B cell (primary cell): ENCODE measurements at regions not wholly inside any gene's neighbourhood (a gene's known extent, or its start where the extent isn't known, plus 50 kb on each side); places are given as distances from the start of the nearest gene placed in this dataset.

ENCODE experiments used
- ATAC-seq: fragments of 200-7000 bp; cut with Tn5 transposase; one replicate; pipeline ENCODE4 v1.10.0; 2021; ENCODE audit warnings: low read depth, mild to moderate bottlenecking, moderate number of reproducible peaks, moderate library complexity
- CTCF ChIA-PET: fragments of 350-600 bp; sonication (Branson Sonifier 250); formaldehyde crosslinking; loops from one replicate; lab custom pipeline; 2021; ENCODE audit warnings: antibody characterized with exemption, inconsistent platforms; lab: Charles Lee
- POLR2A ChIA-PET: fragments of 350-600 bp; sonication (Branson Sonifier 250); formaldehyde crosslinking; loops from one replicate; lab custom pipeline; 2021; ENCODE audit warnings: antibody characterized with exemption; lab: Charles Lee
- DNase-seq: peaks from one replicate; pipeline ENCODE4 v3.0.0; 2013
- H2AFZ ChIP-seq: 2 replicates; pipeline ENCODE4 v1.6.1; 2012; ENCODE audit warnings: mild to moderate bottlenecking, low read depth, low read length; ENCODE audit not compliant: insufficient read depth, poor library complexity, severe bottlenecking
- H3K27ac ChIP-seq, 2 donors: 1 replicate in 1 of 2; 2 replicates in 1 of 2; pipeline ENCODE4 v1.5.1; 2012 to 2013; ENCODE audit warnings: low read length in 2 of 2, mild to moderate bottlenecking in 2 of 2, moderate library complexity in 1 of 2
- H3K27me3 ChIP-seq, 4 experiments: fragments of 200-600 bp in 1 of 4; sonication (generic) in 1 of 4; replicated peaks in 1 of 4; 1 replicate in 2 of 4; 2 replicates in 2 of 4; pipeline versions ENCODE4 v1.6.1 to v1.7.0; 2013 to 2016; ENCODE audit warnings: low read length in 3 of 4, mild to moderate bottlenecking in 2 of 4, mixed read lengths in 1 of 4, moderate library complexity in 1 of 4; ENCODE audit not compliant: insufficient read depth in 4 of 4, control insufficient read depth in 3 of 4; ENCODE audit errors: control extremely low read depth in 1 of 4
- H3K36me3 ChIP-seq, 2 experiments: replicated peaks in 1 of 2; 1 replicate in 1 of 2; 2 replicates in 1 of 2; pipeline versions ENCODE4 v1.6.1 to v1.7.1; 2013; ENCODE audit warnings: low read length in 1 of 2; ENCODE audit not compliant: insufficient read depth in 2 of 2, control insufficient read depth in 1 of 2; ENCODE audit errors: control extremely low read depth in 1 of 2, extremely low read depth in 1 of 2
- H3K4me1 ChIP-seq, 2 donors: fragments of 200-600 bp in 1 of 2; sonication (generic) in 1 of 2; 1 replicate in 1 of 2; 2 replicates in 1 of 2; pipeline versions ENCODE4 v1.5.1 to v1.6.1; 2013 to 2017; ENCODE audit warnings: low read length in 2 of 2; ENCODE audit not compliant: control insufficient read depth in 2 of 2, insufficient read depth in 2 of 2
- H3K4me2 ChIP-seq: replicated peaks from 2 replicates; pipeline ENCODE3; 2012; ENCODE audit warnings: mild to moderate bottlenecking, low read depth, low read length; ENCODE audit not compliant: poor library complexity, severe bottlenecking
- H3K4me3 ChIP-seq, 5 experiments: fragments of 200-600 bp in 1 of 5; sonication (generic) in 1 of 5; 1 replicate in 3 of 5; 2 replicates in 2 of 5; pipeline versions ENCODE4 v1.5.1 to v1.7.0; 2011 to 2016; ENCODE audit warnings: low read length in 4 of 5, mild to moderate bottlenecking in 4 of 5, low read depth in 2 of 5, control low read depth in 1 of 5, moderate library complexity in 1 of 5; ENCODE audit not compliant: insufficient read depth in 1 of 5; ENCODE audit errors: control extremely low read depth in 1 of 5, extremely low read depth in 1 of 5
- H3K79me2 ChIP-seq: fragments of 200-600 bp; sonication (generic); one replicate; pipeline ENCODE4 v1.6.0; 2016; ENCODE audit warnings: low read length; ENCODE audit not compliant: control insufficient read depth, insufficient read depth
- H3K9ac ChIP-seq: fragments of 200-600 bp; sonication (generic); 2 replicates; pipeline ENCODE4 v1.6.1; 2017; ENCODE audit warnings: mild to moderate bottlenecking, low read length, moderate library complexity
- H3K9me3 ChIP-seq, 3 donors: one replicate each; pipeline versions ENCODE4 v1.6.1 to v1.7.1; 2013; ENCODE audit warnings: low read length in 2 of 3; ENCODE audit not compliant: control insufficient read depth in 2 of 3, insufficient read depth in 1 of 3; ENCODE audit errors: control extremely low read depth in 1 of 3
- H4K20me1 ChIP-seq: 2 replicates; pipeline ENCODE4 v1.6.0; 2012; ENCODE audit warnings: mild to moderate bottlenecking, low read length; ENCODE audit not compliant: insufficient read depth, control insufficient read depth, poor library complexity, severe bottlenecking
- H3K27ac Mint-ChIP-seq: one replicate; pipeline ENCODE4 v1.8.0; 2021; ENCODE audit warnings: mixed read lengths
- H3K27me3 Mint-ChIP-seq: one replicate; pipeline ENCODE4 v1.8.0; 2021; ENCODE audit warnings: mixed read lengths
- H3K4me1 Mint-ChIP-seq: one replicate; pipeline ENCODE4 v1.8.0; 2021; ENCODE audit warnings: mixed read lengths
- H3K4me3 Mint-ChIP-seq: one replicate; pipeline ENCODE4 v1.8.0; 2021; ENCODE audit warnings: mixed read lengths
- H3K9me3 Mint-ChIP-seq: one replicate; pipeline ENCODE4 v1.8.0; 2022; ENCODE audit warnings: mixed read lengths; ENCODE audit not compliant: insufficient read depth
- CTCF ChIP-seq: fragments of 200-600 bp; IDR thresholded peaks from one replicate; pipeline ENCODE4 v1.8.0; 2022; ENCODE audit warnings: antibody characterized with exemption, mild to moderate bottlenecking
- EZH2 ChIP-seq: IDR thresholded peaks from 2 replicates; pipeline ENCODE4 v1.6.1; 2012; ENCODE audit warnings: borderline replicate concordance, low read depth, mild to moderate bottlenecking, moderate library complexity, low read length; ENCODE audit not compliant: insufficient read depth, poor library complexity, severe bottlenecking
- WGBS: methylation state at CpG from one replicate; pipeline ENCODE4 v1.1.5; 2013; ENCODE audit warnings: missing lambda C conversion rate; ENCODE audit not compliant: insufficient coverage; 5-methylcytosine and 5-hydroxymethylcytosine counted together
- intact Hi-C: fragments of 100-400 bp; cut with micrococcal nuclease; formaldehyde crosslinking; loops from one replicate; pipeline ENCODE4 v1.10.0; 2022

- TF ChIP-seq CTCF, result no peak
- no peak for TF ChIP-seq EZH2
- no peaks in the 10 kb centered on the region for H3K27me3 ChIP-seq
- no peaks in the 10 kb centered on the region for H3K36me3 ChIP-seq
- no peak for DNase-seq
- H3K4me2 ChIP-seq, result no peak overlapping the region
- no peak overlapping the region for H3K9ac ChIP-seq
- ATAC-seq, result no peak
- H3K79me2 ChIP-seq, result no peaks in the 10 kb centered on the region
- H3K9me3 ChIP-seq, result peaks cover 0 to 2% (median 0%) of the 10 kb centered on the region in 3 donors
- H4K20me1 ChIP-seq, result no peaks in the 10 kb centered on the region
- no peak overlapping the region for H2AFZ ChIP-seq
- no peak overlapping the region for H3K27ac ChIP-seq
- ChIA-PET CTCF (no interaction called here), POLR2A (no interaction called here)
- no peak overlapping the region for H3K4me3 ChIP-seq
- no peak overlapping the region for H3K4me3 Mint-ChIP-seq
- no peaks in the 10 kb centered on the region for H3K4me1 Mint-ChIP-seq
- H3K4me1 ChIP-seq, result no peaks in the 10 kb centered on the region
- peaks cover 3% of the 10 kb centered on the region for H3K9me3 Mint-ChIP-seq
- intact Hi-C loops, result no loop called here
- no peaks in the 10 kb centered on the region for H3K27me3 Mint-ChIP-seq
- H3K27ac Mint-ChIP-seq, result no peak overlapping the region
Observed at GRCh38 chr3:80261082-80261481, 493.3 kb upstream of the ROBO1 start.

GRCh38 chr3:80259736-80260135, 491.9 kb upstream of the ROBO1 start:
- Mint-ChIP-seq H3K9me3 (peaks cover 3% of the 10 kb centered on the region), H3K27me3 (no peaks in the 10 kb centered on the region), H3K27ac (no peak overlapping the region), H3K4me1 (no peaks in the 10 kb centered on the region), H3K4me3 (no peak overlapping the region)
- no peak overlapping the region for H3K9ac ChIP-seq
- no peaks in the 10 kb centered on the region for H3K79me2 ChIP-seq
- no peaks in the 10 kb centered on the region for H4K20me1 ChIP-seq
- no peaks in the 10 kb centered on the region for H3K27me3 ChIP-seq
- H3K27ac ChIP-seq, result no peak overlapping the region
- H3K4me2 ChIP-seq, result no peak overlapping the region
- H3K4me1 ChIP-seq, result no peaks in the 10 kb centered on the region
- TF ChIP-seq EZH2, result no peak
- TF ChIP-seq CTCF, result no peak
- no peak for DNase-seq
- 75% methylated on average over 1 of the region's 4 CpGs for WGBS
- no peak for ATAC-seq
- H2AFZ ChIP-seq, result no peak overlapping the region
- intact Hi-C loops, result no loop called here
- H3K4me3 ChIP-seq, result no peak overlapping the region
- H3K36me3 ChIP-seq, result no peaks in the 10 kb centered on the region
- POLR2A ChIA-PET, result no interaction called here
- peaks cover 0 to 2% (median 0%) of the 10 kb centered on the region in 3 donors for H3K9me3 ChIP-seq
- CTCF ChIA-PET, result no interaction called here
